Mesendoderm (in vitro differentiated cells): ENCODE measurements at regions not wholly inside any gene's neighbourhood (a gene's known extent, or its start where the extent isn't known, plus 50 kb on each side); places are given as distances from the start of the nearest gene placed in this dataset.

Experiments used
- DNase-seq: peaks from one replicate; pipeline ENCODE4 v3.0.0; 2013
- H2AK5ac ChIP-seq: 2 replicates; pipeline ENCODE4 v1.6.1; 2013; ENCODE audit warnings: low read length, inconsistent platforms
- H2BK120ac ChIP-seq: 2 replicates; pipeline ENCODE4 v1.6.1; 2013; ENCODE audit warnings: low read depth, mild to moderate bottlenecking, low read length, moderate library complexity, mixed read lengths
- H2BK15ac ChIP-seq: replicated peaks from 2 replicates; pipeline ENCODE4 v1.6.1; 2013; ENCODE audit warnings: low read depth, mild to moderate bottlenecking, moderate library complexity
- H2BK5ac ChIP-seq: 2 replicates; pipeline ENCODE4 v1.6.1; 2013; ENCODE audit warnings: low read length, inconsistent platforms
- H3K18ac ChIP-seq: 2 replicates; pipeline ENCODE4 v1.6.1; 2013; ENCODE audit warnings: mild to moderate bottlenecking, low read length, mixed read lengths
- H3K23ac ChIP-seq: one replicate; pipeline ENCODE4 v1.6.1; 2013; ENCODE audit warnings: low read length
- H3K27ac ChIP-seq: 2 replicates; pipeline ENCODE4 v1.5.1; 2013; ENCODE audit warnings: low read depth, mild to moderate bottlenecking, inconsistent platforms, low read length, moderate library complexity
- H3K27me3 ChIP-seq: 2 replicates; pipeline ENCODE4 v1.6.1; 2013; ENCODE audit warnings: low read length, control low read depth, mild to moderate bottlenecking, inconsistent platforms; ENCODE audit not compliant: insufficient read depth, poor library complexity
- H3K36me3 ChIP-seq: 2 replicates; pipeline ENCODE4 v1.6.1; 2013; ENCODE audit warnings: low read length, inconsistent platforms; ENCODE audit not compliant: control insufficient read depth, insufficient read depth
- H3K4ac ChIP-seq: one replicate; pipeline ENCODE4 v1.6.1; 2013; ENCODE audit warnings: low read depth, mild to moderate bottlenecking, low read length, moderate library complexity
- H3K4me1 ChIP-seq: 2 replicates; pipeline ENCODE4 v1.6.1; 2013; ENCODE audit warnings: low read depth, low read length, inconsistent platforms; ENCODE audit not compliant: control insufficient read depth
- H3K4me2 ChIP-seq: 2 replicates; pipeline ENCODE4 v1.6.1; 2013; ENCODE audit warnings: low read length
- H3K4me3 ChIP-seq: 2 replicates; pipeline ENCODE4 v1.5.1; 2013; ENCODE audit warnings: mild to moderate bottlenecking, low read length
- H3K56ac ChIP-seq: one replicate; pipeline ENCODE4 v1.6.1; 2013; ENCODE audit warnings: low read length
- H3K79me1 ChIP-seq: 2 replicates; pipeline ENCODE4 v1.6.1; 2013; ENCODE audit warnings: low read length, inconsistent platforms
- H3K79me2 ChIP-seq: 2 replicates; pipeline ENCODE4 v1.6.1; 2013; ENCODE audit warnings: mild to moderate bottlenecking, low read length; ENCODE audit not compliant: control insufficient read depth, insufficient read depth
- H3K9ac ChIP-seq: 2 replicates; pipeline ENCODE4 v1.6.1; 2013; ENCODE audit warnings: low read length, inconsistent platforms
- H4K5ac ChIP-seq: one replicate; pipeline ENCODE4 v1.6.1; 2013; ENCODE audit warnings: low read length
- H4K8ac ChIP-seq: one replicate; pipeline ENCODE4 v1.6.1; 2013; ENCODE audit warnings: low read depth, mild to moderate bottlenecking, control low read depth, low read length, moderate library complexity
- WGBS: extraction: QIAGEN DNeasy Blood & Tissue Kit; methylation state at CpG from one replicate; pipeline ENCODE4 v1.1.7; 2013; ENCODE audit warnings: low lambda C conversion rate, missing lambda C conversion rate; ENCODE audit not compliant: insufficient coverage; ENCODE audit errors: extremely low coverage; 5-methylcytosine and 5-hydroxymethylcytosine counted together

DNA sequence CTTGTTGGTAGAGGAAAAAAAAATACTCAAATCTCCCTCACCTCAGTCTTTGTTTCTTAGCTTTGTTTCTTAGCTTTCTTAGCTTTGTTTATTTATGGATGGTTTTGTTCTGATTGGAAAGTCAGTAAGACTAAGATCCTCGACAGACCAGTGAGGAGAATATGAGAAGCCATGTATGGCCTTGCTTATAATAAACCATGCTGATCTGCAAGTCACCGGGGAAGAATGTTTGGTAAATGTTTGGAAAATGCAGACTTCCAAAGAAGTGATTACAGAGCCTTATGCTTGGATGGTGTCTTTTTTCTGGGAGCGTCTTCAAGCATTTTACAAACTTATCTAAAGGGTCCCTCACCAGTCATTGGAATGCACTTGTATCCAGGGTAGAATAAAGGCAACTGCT is 90.1 kb upstream of the NOCT start:
- WGBS: no CpG with 5 or more reads among the region's 3 CpGs
- H3K27me3 ChIP-seq: no peaks in the 10 kb centered on the region
- H3K18ac ChIP-seq: peak overlapping the region; percentile 39
- H2AK5ac ChIP-seq: no peak overlapping the region
- no peak overlapping the region for H4K5ac ChIP-seq
- no peak overlapping the region for H3K23ac ChIP-seq
- no peak overlapping the region for H4K8ac ChIP-seq
- DNase-seq: no peak
- H3K4ac ChIP-seq: no peak overlapping the region
- H2BK15ac ChIP-seq: peak overlapping the region; percentile 74
- H3K9ac ChIP-seq: no peak overlapping the region
- H3K56ac ChIP-seq: no peak overlapping the region
- H3K4me3 ChIP-seq: no peak overlapping the region
- no peak overlapping the region for H2BK5ac ChIP-seq
- H3K36me3 ChIP-seq: no peaks in the 10 kb centered on the region
- H3K27ac ChIP-seq: no peak overlapping the region
- H3K4me1 ChIP-seq: no peaks in the 10 kb centered on the region
- H3K79me2 ChIP-seq: no peaks in the 10 kb centered on the region
- H2BK120ac ChIP-seq: no peak overlapping the region
- no peak overlapping the region for H3K4me2 ChIP-seq
- H3K79me1 ChIP-seq: no peaks in the 10 kb centered on the region

DNA sequence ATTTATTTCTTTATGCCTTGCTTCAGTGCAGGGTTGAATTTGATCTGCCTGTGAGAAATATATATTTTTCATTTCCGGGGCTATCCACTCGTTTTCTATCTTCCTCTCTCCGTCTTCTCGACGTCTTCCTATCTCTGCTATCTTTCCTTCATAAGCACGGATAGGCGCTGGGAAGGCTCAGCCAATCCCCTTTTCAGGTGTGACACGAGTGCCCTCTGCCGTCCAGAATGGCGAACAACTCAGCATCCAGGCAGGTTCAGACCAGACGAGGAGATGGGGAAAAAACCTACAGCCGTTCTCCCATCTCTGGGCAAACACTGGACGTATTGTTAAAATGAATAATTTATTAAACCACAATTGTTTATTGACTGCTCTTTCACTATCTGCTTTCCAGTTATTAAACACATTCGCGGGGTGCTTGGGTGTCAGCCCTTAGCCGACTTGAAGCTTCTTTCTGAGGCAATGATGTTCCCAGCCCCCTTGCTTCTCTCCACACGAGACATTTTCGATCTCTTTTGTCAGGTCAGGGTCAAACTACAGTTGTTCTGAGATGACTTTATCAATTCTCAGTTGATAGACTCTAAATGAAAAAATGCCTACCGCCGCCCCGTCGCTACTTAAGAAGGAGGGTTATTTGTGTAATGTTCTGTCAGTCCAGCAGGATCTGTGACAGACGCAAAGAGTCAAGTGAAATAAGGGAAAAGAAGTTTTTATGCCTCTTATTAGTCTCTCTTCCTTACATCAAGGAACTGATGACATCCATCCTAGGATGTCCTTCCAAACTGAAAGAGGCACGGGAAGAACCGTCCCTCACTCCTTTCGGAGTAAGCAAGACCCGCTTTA is 96.3 kb upstream of the NOCT start:
- no peak overlapping the region for H3K18ac ChIP-seq
- peak; percentile 89 for DNase-seq
- no peak overlapping the region for H3K4ac ChIP-seq
- H4K5ac ChIP-seq: no peak overlapping the region
- H3K4me2 ChIP-seq: no peak overlapping the region
- H3K9ac ChIP-seq: no peak overlapping the region
- no CpG with 5 or more reads among the region's 27 CpGs for WGBS
- no peaks in the 10 kb centered on the region for H3K27me3 ChIP-seq
- H2BK15ac ChIP-seq: no peak overlapping the region
- H3K79me1 ChIP-seq: no peaks in the 10 kb centered on the region
- no peak overlapping the region for H4K8ac ChIP-seq
- no peak overlapping the region for H3K27ac ChIP-seq
- H3K79me2 ChIP-seq: no peaks in the 10 kb centered on the region
- no peak overlapping the region for H2BK5ac ChIP-seq
- no peaks in the 10 kb centered on the region for H3K4me1 ChIP-seq
- peak overlapping the region; percentile 46 for H3K56ac ChIP-seq
- H2AK5ac ChIP-seq: no peak overlapping the region
- H3K36me3 ChIP-seq: no peaks in the 10 kb centered on the region
- no peak overlapping the region for H3K23ac ChIP-seq
- H2BK120ac ChIP-seq: no peak overlapping the region
- no peak overlapping the region for H3K4me3 ChIP-seq

DNA sequence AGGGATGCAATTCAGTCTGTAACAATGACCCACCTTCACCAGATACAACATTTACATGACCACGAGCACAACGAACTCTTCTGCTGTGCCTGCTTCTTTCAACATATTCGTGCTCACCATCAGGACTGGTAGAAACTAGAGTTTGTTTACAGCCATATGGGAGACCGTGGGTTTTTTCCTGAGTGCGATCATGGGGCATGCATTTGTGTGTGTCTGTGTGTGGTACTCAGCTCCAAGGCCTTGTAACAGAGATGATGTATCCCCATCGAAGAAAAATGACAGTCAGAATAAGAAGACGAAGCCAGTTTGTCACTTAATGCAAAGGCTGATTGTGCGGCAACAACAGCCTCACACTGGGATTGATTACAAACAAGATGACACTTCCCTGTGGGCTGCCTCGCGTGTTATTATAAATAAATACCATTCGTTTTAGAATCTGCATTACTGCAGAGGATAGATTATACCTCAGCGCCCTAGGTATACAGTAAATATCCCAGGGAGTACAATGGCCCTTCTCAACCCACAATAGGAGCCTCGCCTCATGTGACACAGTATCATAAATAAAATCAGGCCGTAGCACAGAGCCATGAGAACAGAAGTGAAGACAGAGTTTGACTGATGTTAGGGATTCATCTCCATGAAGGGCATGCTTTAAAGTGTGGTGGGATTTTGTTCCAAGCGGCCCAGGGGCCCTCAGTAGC is 97.3 kb upstream of the NOCT start:
- H2AK5ac ChIP-seq: no peak overlapping the region
- H3K9ac ChIP-seq: no peak overlapping the region
- H3K4ac ChIP-seq: no peak overlapping the region
- no peaks in the 10 kb centered on the region for H3K4me1 ChIP-seq
- no peaks in the 10 kb centered on the region for H3K36me3 ChIP-seq
- no peak overlapping the region for H3K23ac ChIP-seq
- H3K27ac ChIP-seq: no peak overlapping the region
- no peak overlapping the region for H3K56ac ChIP-seq
- DNase-seq: no peak
- no peak overlapping the region for H4K5ac ChIP-seq
- no peak overlapping the region for H4K8ac ChIP-seq
- peak overlapping the region; percentile 56 for H2BK120ac ChIP-seq
- no peaks in the 10 kb centered on the region for H3K79me2 ChIP-seq
- no peak overlapping the region for H2BK5ac ChIP-seq
- H2BK15ac ChIP-seq: peak overlapping the region; percentile 86
- H3K4me2 ChIP-seq: no peak overlapping the region
- no peaks in the 10 kb centered on the region for H3K79me1 ChIP-seq
- no peaks in the 10 kb centered on the region for H3K27me3 ChIP-seq
- H3K4me3 ChIP-seq: no peak overlapping the region
- no CpG with 5 or more reads among the region's 15 CpGs for WGBS
- H3K18ac ChIP-seq: peak overlapping the region; percentile 65

DNA sequence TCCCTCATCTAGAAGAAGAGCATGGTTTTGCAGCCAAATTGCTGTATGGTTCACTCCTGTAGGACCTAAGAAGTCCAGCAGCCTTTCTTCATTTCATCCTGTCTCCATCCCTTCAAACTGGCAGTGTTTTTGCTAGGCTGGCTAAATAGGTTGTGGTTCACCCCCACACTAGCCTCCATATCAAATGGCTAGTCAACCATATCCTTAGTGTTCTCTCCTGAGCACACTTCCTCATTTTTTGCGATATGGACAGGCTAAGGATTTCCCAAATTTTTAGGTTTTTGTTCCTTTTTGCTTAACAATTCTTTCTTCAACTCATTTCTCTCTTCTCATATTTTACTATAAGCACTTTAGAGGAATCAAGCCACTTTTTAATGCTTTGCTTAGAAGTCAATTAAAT is 98.8 kb upstream of the NOCT start:
- H3K23ac ChIP-seq: no peak overlapping the region
- no peak overlapping the region for H2BK5ac ChIP-seq
- H3K36me3 ChIP-seq: no peaks in the 10 kb centered on the region
- no peaks in the 10 kb centered on the region for H3K27me3 ChIP-seq
- peak overlapping the region; percentile 25 for H3K18ac ChIP-seq
- WGBS: no CpG with 5 or more reads among the region's 1 CpG
- no peaks in the 10 kb centered on the region for H3K79me1 ChIP-seq
- DNase-seq: no peak
- no peak overlapping the region for H3K4me3 ChIP-seq
- no peak overlapping the region for H3K27ac ChIP-seq
- no peak overlapping the region for H2BK15ac ChIP-seq
- H3K4me1 ChIP-seq: no peaks in the 10 kb centered on the region
- H3K56ac ChIP-seq: no peak overlapping the region
- H3K4me2 ChIP-seq: no peak overlapping the region
- no peak overlapping the region for H4K8ac ChIP-seq
- H2BK120ac ChIP-seq: peak overlapping the region; percentile 35
- H3K9ac ChIP-seq: no peak overlapping the region
- H3K79me2 ChIP-seq: no peaks in the 10 kb centered on the region
- H2AK5ac ChIP-seq: peak overlapping the region; percentile 61
- peak overlapping the region; percentile 5 for H3K4ac ChIP-seq
- H4K5ac ChIP-seq: no peak overlapping the region

DNA sequence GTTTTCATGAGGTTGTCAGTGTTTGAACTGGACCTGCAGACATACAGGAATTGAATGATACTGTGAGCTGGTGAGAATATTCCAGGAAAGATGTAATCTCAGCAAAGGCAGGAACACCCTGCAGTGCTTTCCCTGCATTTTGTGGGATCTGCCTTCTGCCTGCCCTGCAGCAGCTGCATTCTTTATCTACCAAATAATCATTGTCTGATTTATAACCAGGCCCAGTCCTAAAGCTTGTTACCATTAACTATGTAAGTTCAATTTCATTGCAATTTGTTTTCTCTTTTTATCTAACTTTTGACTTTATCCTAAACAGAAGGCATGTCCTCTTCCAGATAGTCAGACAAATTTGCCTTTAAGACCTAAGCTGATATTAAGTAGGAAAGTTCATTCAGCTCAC is 99.8 kb upstream of the NOCT start:
- Histone ChIP-seq H3K79me2 (no peaks in the 10 kb centered on the region), H3K4me3 (no peak overlapping the region), H3K4me1 (peaks cover 2% of the 10 kb centered on the region), H3K27me3 (no peaks in the 10 kb centered on the region), H3K4ac (no peak overlapping the region), H3K27ac (no peak overlapping the region), H2BK120ac (no peak overlapping the region), H3K9ac (no peak overlapping the region), H3K56ac (no peak overlapping the region), H2AK5ac (no peak overlapping the region), H4K5ac (no peak overlapping the region), H3K36me3 (no peaks in the 10 kb centered on the region), H2BK5ac (no peak overlapping the region), H3K79me1 (no peaks in the 10 kb centered on the region), H2BK15ac (no peak overlapping the region), H3K18ac (no peak overlapping the region), H3K23ac (no peak overlapping the region), H4K8ac (no peak overlapping the region), H3K4me2 (no peak overlapping the region)
- peak; percentile 65 for DNase-seq
